H1 (cell line): ENCODE measurements at regions not wholly inside any gene's neighbourhood (a gene's known extent, or its start where the extent isn't known, plus 50 kb on each side); places are given as distances from the start of the nearest gene placed in this dataset.

ENCODE experiments used
- ATF3 ChIP-seq: IDR thresholded peaks from 2 replicates; pipeline ENCODE4 v1.6.1; 2011; ENCODE audit warnings: low read depth, mild to moderate bottlenecking, low read length; ENCODE audit not compliant: insufficient read depth
- BACH1 ChIP-seq: IDR thresholded peaks from 2 replicates; pipeline ENCODE4 v1.6.1; 2012; ENCODE audit warnings: low read length, improper control_type of control experiment
- HDAC6 ChIP-seq: IDR thresholded peaks from one replicate; pipeline ENCODE4 v1.7.1; 2012; ENCODE audit warnings: low read depth, mild to moderate bottlenecking, inconsistent platforms, low read length, moderate library complexity
- KDM1A ChIP-seq: fragments of 200-600, 300-600 bp; sonication (generic); IDR thresholded peaks from 2 replicates; pipeline ENCODE4 v1.7.1; 2016; ENCODE audit warnings: mild to moderate bottlenecking, low read length, borderline replicate concordance
- KDM5A ChIP-seq: fragments of 200-600 bp; IDR thresholded peaks from 2 replicates; pipeline ENCODE4 v1.7.1; 2012; ENCODE audit warnings: mild to moderate bottlenecking, low read length, inconsistent platforms, mixed read lengths
- MAFK ChIP-seq: IDR thresholded peaks from 2 replicates; pipeline ENCODE4 v1.6.1; 2012; ENCODE audit warnings: low read depth, mild to moderate bottlenecking, improper control_type of control experiment, low read length
- SAP30 ChIP-seq: fragments of 300-600 bp; sonication (generic); IDR thresholded peaks from 2 replicates; pipeline ENCODE4 v1.7.1; 2012; ENCODE audit warnings: low read length, moderate library complexity, mild to moderate bottlenecking, inconsistent platforms; ENCODE audit not compliant: insufficient read depth, insufficient replicate concordance
- SIRT6 ChIP-seq: IDR thresholded peaks from one replicate; pipeline ENCODE4 v1.7.1; 2012; ENCODE audit warnings: low read length, inconsistent platforms

- no peak for TF ChIP-seq MAFK
- TF ChIP-seq ATF3: no peak
- no peak for TF ChIP-seq SIRT6
- TF ChIP-seq HDAC6: no peak
- TF ChIP-seq KDM1A: no peak
- TF ChIP-seq BACH1: no peak
- TF ChIP-seq KDM5A: no peak
- TF ChIP-seq SAP30: no peak
These were observed 94.1 kb downstream of the GC start (continued) for GRCh38 chr4:71689822-71690221.
